DND-41 (cell line): ENCODE measurements at regions not wholly inside any gene's neighbourhood (a gene's known extent, or its start where the extent isn't known, plus 50 kb on each side); places are given as distances from the start of the nearest gene placed in this dataset.

Experiments used
- ATAC-seq: fragments of 200-7000 bp; cut with Tn5 transposase; 3 replicates; pipeline ENCODE4 v1.9.1; 2021; ENCODE audit warnings: low read depth; ENCODE audit not compliant: insufficient read depth
- DNase-seq: peaks from one replicate; pipeline ENCODE4 v3.0.0-alpha.2; 2020
- H2AFZ ChIP-seq: 2 replicates; pipeline ENCODE4 v1.6.0; 2012; ENCODE audit warnings: low read depth, low read length
- H3K27ac ChIP-seq: 2 replicates; pipeline ENCODE4 v1.5.1; 2012; ENCODE audit warnings: low read length, inconsistent platforms
- H3K27me3 ChIP-seq: fragments of 200-600 bp; sonication (generic); 2 replicates; pipeline ENCODE4 v1.6.0; 2012; ENCODE audit warnings: low read length, mild to moderate bottlenecking, inconsistent platforms; ENCODE audit not compliant: insufficient read depth, poor library complexity
- H3K36me3 ChIP-seq: 2 replicates; pipeline ENCODE4 v1.5.1; 2012; ENCODE audit warnings: low read length, inconsistent platforms; ENCODE audit not compliant: insufficient read depth
- H3K4me1 ChIP-seq: 2 replicates; pipeline ENCODE4 v1.5.1; 2012; ENCODE audit warnings: mild to moderate bottlenecking, low read length; ENCODE audit not compliant: insufficient read depth
- H3K4me2 ChIP-seq: 2 replicates; pipeline ENCODE4 v1.6.0; 2012; ENCODE audit warnings: mild to moderate bottlenecking, moderate library complexity, low read length, inconsistent platforms; ENCODE audit not compliant: insufficient read depth
- H3K4me3 ChIP-seq, 2 experiments: fragments of 200-600 bp in 1 of 2; shearing (Covaris generic) in 1 of 2; 2 replicates each; pipeline ENCODE4 v1.5.1; 2012 to 2016; ENCODE audit warnings: inconsistent platforms in 2 of 2, low read length in 2 of 2, mild to moderate bottlenecking in 2 of 2, low read depth in 1 of 2, moderate library complexity in 1 of 2
- H3K79me2 ChIP-seq: 2 replicates; pipeline ENCODE4 v1.6.0; 2012; ENCODE audit warnings: low read length, inconsistent platforms; ENCODE audit not compliant: insufficient read depth
- H3K9ac ChIP-seq: 2 replicates; pipeline ENCODE4 v1.6.0; 2012; ENCODE audit warnings: low read depth, mild to moderate bottlenecking, inconsistent platforms, low read length, moderate library complexity
- H3K9me3 ChIP-seq: 2 replicates; pipeline ENCODE4 v1.5.1; 2012; ENCODE audit warnings: low read length, moderate library complexity, mild to moderate bottlenecking, inconsistent platforms; ENCODE audit not compliant: insufficient read depth, severe bottlenecking
- H4K20me1 ChIP-seq: 2 replicates; pipeline ENCODE4 v1.6.0; 2012; ENCODE audit warnings: low read length; ENCODE audit not compliant: insufficient read depth
- CTCF ChIP-seq: IDR thresholded peaks from 2 replicates; pipeline ENCODE4 v1.5.1; 2012; ENCODE audit warnings: borderline replicate concordance, low read length, moderate library complexity, mild to moderate bottlenecking; ENCODE audit not compliant: poor library complexity, severe bottlenecking; ENCODE audit errors: extremely low read depth
- EZH2 ChIP-seq: IDR thresholded peaks from 3 replicates; pipeline ENCODE4 v1.6.1; 2012; ENCODE audit warnings: borderline replicate concordance, low read depth, mild to moderate bottlenecking, moderate library complexity, low read length, inconsistent platforms; ENCODE audit not compliant: severe bottlenecking

GRCh38 chr4:173714456-173714855 is 184.4 kb upstream of the HAND2 start:
- Histone ChIP-seq H4K20me1 (no peaks in the 10 kb centered on the region), H3K9ac (no peak overlapping the region), H3K27ac (no peak overlapping the region), H3K4me2 (no peak overlapping the region), H3K4me3 (no peak overlapping the region), H3K36me3 (no peaks in the 10 kb centered on the region), H3K4me1 (no peaks in the 10 kb centered on the region), H3K27me3 (no peaks in the 10 kb centered on the region), H3K9me3 (peaks cover 3% of the 10 kb centered on the region), H3K79me2 (no peaks in the 10 kb centered on the region), H2AFZ (no peak overlapping the region)
- TF ChIP-seq CTCF (no peak), EZH2 (no peak)
- no peak for ATAC-seq
- no peak for DNase-seq

GRCh38 chr4:173713026-173713425 is 183.0 kb upstream of the HAND2 start:
- Histone ChIP-seq H3K9ac (no peak overlapping the region), H3K4me2 (no peak overlapping the region), H3K36me3 (no peaks in the 10 kb centered on the region), H3K4me3 (no peak overlapping the region), H2AFZ (no peak overlapping the region), H3K9me3 (peaks cover 3% of the 10 kb centered on the region), H3K4me1 (no peaks in the 10 kb centered on the region), H3K27ac (no peak overlapping the region), H3K79me2 (no peaks in the 10 kb centered on the region), H4K20me1 (no peaks in the 10 kb centered on the region), H3K27me3 (no peaks in the 10 kb centered on the region)
- DNase-seq (no peak), ATAC-seq (no peak)
- TF ChIP-seq EZH2: no peak
- TF ChIP-seq CTCF: no peak

GRCh38 chr4:173707658-173708419 is 177.8 kb upstream of the HAND2 start:
- Histone ChIP-seq H3K4me1 (no peaks in the 10 kb centered on the region), H3K4me2 (no peak overlapping the region), H3K27ac (no peak overlapping the region), H2AFZ (no peak overlapping the region), H3K9me3 (no peaks in the 10 kb centered on the region), H4K20me1 (no peaks in the 10 kb centered on the region), H3K36me3 (no peaks in the 10 kb centered on the region), H3K27me3 (no peaks in the 10 kb centered on the region), H3K9ac (no peak overlapping the region), H3K79me2 (no peaks in the 10 kb centered on the region), H3K4me3 (no peak overlapping the region)
- DNase-seq: no peak
- no peak for ATAC-seq
- TF ChIP-seq EZH2 (no peak), CTCF (no peak)
